HUES64 (cell line): ENCODE measurements at regions not wholly inside any gene's neighbourhood (a gene's known extent, or its start where the extent isn't known, plus 50 kb on each side); places are given as distances from the start of the nearest gene placed in this dataset.

Source experiments
- H3K27ac ChIP-seq: 2 replicates; pipeline ENCODE4 v1.7.0; 2013; ENCODE audit warnings: low read depth, low read length, inconsistent platforms
- H3K27me3 ChIP-seq: 2 replicates; pipeline ENCODE4 v1.6.1; 2013; ENCODE audit warnings: mild to moderate bottlenecking, low read length; ENCODE audit not compliant: insufficient read depth
- H3K36me3 ChIP-seq: 2 replicates; pipeline ENCODE4 v1.6.1; 2013; ENCODE audit warnings: mild to moderate bottlenecking, low read length; ENCODE audit not compliant: insufficient read depth
- H3K4me1 ChIP-seq: 2 replicates; pipeline ENCODE4 v1.6.1; 2013; ENCODE audit warnings: mild to moderate bottlenecking, low read length, moderate library complexity; ENCODE audit not compliant: insufficient read depth
- H3K4me3 ChIP-seq: 2 replicates; pipeline ENCODE4 v1.5.1; 2013; ENCODE audit warnings: mild to moderate bottlenecking, low read length, moderate library complexity
- H3K9ac ChIP-seq: 2 replicates; pipeline ENCODE4 v1.6.1; 2013; ENCODE audit warnings: mild to moderate bottlenecking, low read depth, low read length
- H3K9me3 ChIP-seq: 2 replicates; pipeline ENCODE4 v1.6.1; 2013; ENCODE audit warnings: low read depth, low read length; ENCODE audit not compliant: insufficient read depth
- WGBS: fragments of 150-250, 120-280 bp; methylation state at CpG from one replicate; pipeline ENCODE4 v1.1.7; 2013; ENCODE audit warnings: missing lambda C conversion rate; 5-methylcytosine and 5-hydroxymethylcytosine counted together

GRCh38 chr2:21585881-21586280 is 462.1 kb downstream of the TDRD15 start:
- Histone ChIP-seq H3K27ac (no peak overlapping the region), H3K4me1 (no peaks in the 10 kb centered on the region; the same call in 1 of the 2 replicates)

GRCh38 chr2:21590026-21590690 is 466.4 kb downstream of the TDRD15 start:
- no peak overlapping the region for H3K9ac ChIP-seq
- no peaks in the 10 kb centered on the region for H3K27me3 ChIP-seq
- WGBS = 89% methylated on average over 6 of the region's 7 CpGs
- no peak overlapping the region for H3K4me3 ChIP-seq
- no peaks in the 10 kb centered on the region for H3K9me3 ChIP-seq
- H3K27ac ChIP-seq = no peak overlapping the region
- H3K4me1 ChIP-seq = no peaks in the 10 kb centered on the region; the same call in 1 of the 2 replicates
- H3K36me3 ChIP-seq = no peaks in the 10 kb centered on the region

More at GRCh38 chr2:21585881-21586280, 462.1 kb downstream of the TDRD15 start:
- no peaks in the 10 kb centered on the region for H3K27me3 ChIP-seq
- no peaks in the 10 kb centered on the region for H3K9me3 ChIP-seq
- no peak overlapping the region for H3K9ac ChIP-seq
- no peaks in the 10 kb centered on the region for H3K36me3 ChIP-seq
- H3K4me3 ChIP-seq = no peak overlapping the region

GRCh38 chr2:21591926-21592325 is 468.2 kb downstream of the TDRD15 start:
- Histone ChIP-seq H3K4me1 (no peaks in the 10 kb centered on the region), H3K36me3 (no peaks in the 10 kb centered on the region), H3K27me3 (no peaks in the 10 kb centered on the region), H3K9me3 (no peaks in the 10 kb centered on the region), H3K4me3 (no peak overlapping the region), H3K27ac (no peak overlapping the region), H3K9ac (no peak overlapping the region)
- WGBS = 100% methylated on average over 1 of the region's 1 CpG

GRCh38 chr2:21599417-21599816 is 475.6 kb downstream of the TDRD15 start:
- Histone ChIP-seq H3K27ac (no peak overlapping the region), H3K9ac (no peak overlapping the region), H3K36me3 (no peaks in the 10 kb centered on the region), H3K27me3 (no peaks in the 10 kb centered on the region), H3K4me3 (no peak overlapping the region), H3K4me1 (no peaks in the 10 kb centered on the region), H3K9me3 (no peaks in the 10 kb centered on the region)
- WGBS = no CpG with 5 or more reads among the region's 1 CpG

GRCh38 chr2:21602789-21603188 is 479.0 kb downstream of the TDRD15 start:
- H3K36me3 ChIP-seq = no peaks in the 10 kb centered on the region
- no peaks in the 10 kb centered on the region for H3K9me3 ChIP-seq
- no peak overlapping the region for H3K9ac ChIP-seq
- H3K27ac ChIP-seq = no peak overlapping the region
- H3K27me3 ChIP-seq = no peaks in the 10 kb centered on the region
- no peaks in the 10 kb centered on the region for H3K4me1 ChIP-seq
- WGBS = 98% methylated on average over 2 of the region's 2 CpGs
- H3K4me3 ChIP-seq = no peak overlapping the region

- WGBS = 94% methylated on average over 6 of the region's 6 CpGs
- Histone ChIP-seq H3K4me1 (no peaks in the 10 kb centered on the region), H3K4me3 (no peak overlapping the region), H3K36me3 (no peaks in the 10 kb centered on the region), H3K9me3 (no peaks in the 10 kb centered on the region), H3K27me3 (no peaks in the 10 kb centered on the region), H3K27ac (no peak overlapping the region), H3K9ac (no peak overlapping the region)
Observed at GRCh38 chr2:21607572-21607971, 483.8 kb downstream of the TDRD15 start.

- Histone ChIP-seq H3K9ac (no peak overlapping the region), H3K27me3 (no peaks in the 10 kb centered on the region), H3K9me3 (no peaks in the 10 kb centered on the region), H3K36me3 (no peaks in the 10 kb centered on the region), H3K27ac (no peak overlapping the region), H3K4me3 (no peak overlapping the region), H3K4me1 (no peaks in the 10 kb centered on the region)
- WGBS = 92% methylated on average over 3 of the region's 3 CpGs
Observed at GRCh38 chr2:21610304-21610703, 486.5 kb downstream of the TDRD15 start.

GRCh38 chr2:21617885-21618434 is 494.2 kb downstream of the TDRD15 start:
- H3K9ac ChIP-seq = no peak overlapping the region
- no peaks in the 10 kb centered on the region for H3K4me1 ChIP-seq
- no peaks in the 10 kb centered on the region for H3K9me3 ChIP-seq
- no peaks in the 10 kb centered on the region for H3K36me3 ChIP-seq
- 84% methylated on average over 5 of the region's 5 CpGs for WGBS
- H3K4me3 ChIP-seq = no peak overlapping the region
- H3K27ac ChIP-seq = no peak overlapping the region
- no peaks in the 10 kb centered on the region for H3K27me3 ChIP-seq

- H3K4me1 ChIP-seq = no peaks in the 10 kb centered on the region
- no peaks in the 10 kb centered on the region for H3K9me3 ChIP-seq
- no peaks in the 10 kb centered on the region for H3K36me3 ChIP-seq
- no peak overlapping the region for H3K27ac ChIP-seq
- no peaks in the 10 kb centered on the region for H3K27me3 ChIP-seq
- H3K9ac ChIP-seq = no peak overlapping the region
- WGBS = 96% methylated on average over 5 of the region's 5 CpGs
- H3K4me3 ChIP-seq = no peak overlapping the region
Observed at GRCh38 chr2:21620771-21621170, 497.0 kb downstream of the TDRD15 start.

GRCh38 chr2:21627938-21628337 is 504.2 kb downstream of the TDRD15 start:
- no peak overlapping the region for H3K27ac ChIP-seq
- no peak overlapping the region for H3K4me3 ChIP-seq
- H3K27me3 ChIP-seq = no peaks in the 10 kb centered on the region

GRCh38 chr2:21633015-21633414 is 509.2 kb downstream of the TDRD15 start:
- WGBS = 97% methylated on average over 5 of the region's 5 CpGs
- no peak overlapping the region for H3K27ac ChIP-seq
- no peaks in the 10 kb centered on the region for H3K36me3 ChIP-seq
- no peaks in the 10 kb centered on the region for H3K9me3 ChIP-seq
- H3K4me1 ChIP-seq = peaks cover 10% of the 10 kb centered on the region
- H3K27me3 ChIP-seq = no peaks in the 10 kb centered on the region
- H3K4me3 ChIP-seq = no peak overlapping the region
- no peak overlapping the region for H3K9ac ChIP-seq

More at GRCh38 chr2:21627938-21628337, 504.2 kb downstream of the TDRD15 start:
- Histone ChIP-seq H3K9me3 (no peaks in the 10 kb centered on the region), H3K9ac (no peak overlapping the region), H3K4me1 (no peaks in the 10 kb centered on the region), H3K36me3 (no peaks in the 10 kb centered on the region)

- 68% methylated on average over 6 of the region's 6 CpGs for WGBS
- H3K4me1 ChIP-seq = peaks cover 10% of the 10 kb centered on the region
- no peaks in the 10 kb centered on the region for H3K27me3 ChIP-seq
- H3K4me3 ChIP-seq = no peak overlapping the region
- no peaks in the 10 kb centered on the region for H3K36me3 ChIP-seq
- H3K9ac ChIP-seq = no peak overlapping the region
- no peaks in the 10 kb centered on the region for H3K9me3 ChIP-seq
- no peak overlapping the region for H3K27ac ChIP-seq
Observed at GRCh38 chr2:21633466-21633865, 509.7 kb downstream of the TDRD15 start.
